Ramos (cell line): ENCODE measurements at regions not wholly inside any gene's neighbourhood (a gene's known extent, or its start where the extent isn't known, plus 50 kb on each side); places are given as distances from the start of the nearest gene placed in this dataset.

Experiments
- in situ Hi-C: fragments of 300-500 bp; cut with MboI; formaldehyde crosslinking; loops from one replicate; pipeline ENCODE4 v1.14.3; 2022; ENCODE audit warnings: low sequenced_read_pairs; ENCODE audit not compliant: unreplicated experiment

DNA sequence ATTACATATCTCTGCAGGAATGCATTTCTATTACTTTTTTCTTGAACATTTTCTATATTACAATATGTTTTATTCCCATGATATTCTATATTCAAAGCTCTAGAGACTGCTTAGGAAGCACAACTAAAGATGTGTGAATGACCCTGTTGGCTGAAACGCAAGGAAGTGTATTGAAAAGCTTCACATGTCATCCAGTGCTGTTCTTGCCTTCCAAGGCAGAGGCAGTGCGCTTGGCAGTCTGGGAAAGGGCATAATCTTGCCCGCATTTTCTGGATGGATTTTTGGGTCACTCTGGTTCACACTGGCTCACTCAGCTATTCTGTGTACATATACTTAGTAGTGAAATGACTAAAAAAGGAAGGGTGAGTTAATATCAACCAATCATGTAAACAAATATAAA lies 262.4 kb downstream of the PTPRC start:
- in situ Hi-C loops, result no loop called here

DNA sequence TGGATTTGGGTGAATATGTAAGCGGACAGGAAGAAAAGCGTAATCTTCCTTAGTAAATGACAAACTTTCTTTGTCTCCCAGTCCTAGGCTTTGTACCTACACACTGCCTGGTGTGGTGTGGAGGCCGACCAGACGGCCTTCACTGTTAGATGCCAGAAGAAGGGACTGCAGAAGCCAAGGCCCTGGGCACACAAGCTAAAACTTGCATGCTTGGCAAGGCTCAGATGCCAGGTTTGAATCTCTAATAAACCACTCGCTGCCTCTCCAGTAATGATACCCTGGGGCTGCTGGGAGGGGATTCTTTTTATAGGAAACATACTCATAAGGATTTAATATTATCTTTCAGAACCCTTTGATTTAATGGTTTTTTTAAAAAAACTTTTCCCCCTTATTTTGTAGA lies 263.8 kb downstream of the PTPRC start:
- in situ Hi-C loops, result no loop called here

DNA sequence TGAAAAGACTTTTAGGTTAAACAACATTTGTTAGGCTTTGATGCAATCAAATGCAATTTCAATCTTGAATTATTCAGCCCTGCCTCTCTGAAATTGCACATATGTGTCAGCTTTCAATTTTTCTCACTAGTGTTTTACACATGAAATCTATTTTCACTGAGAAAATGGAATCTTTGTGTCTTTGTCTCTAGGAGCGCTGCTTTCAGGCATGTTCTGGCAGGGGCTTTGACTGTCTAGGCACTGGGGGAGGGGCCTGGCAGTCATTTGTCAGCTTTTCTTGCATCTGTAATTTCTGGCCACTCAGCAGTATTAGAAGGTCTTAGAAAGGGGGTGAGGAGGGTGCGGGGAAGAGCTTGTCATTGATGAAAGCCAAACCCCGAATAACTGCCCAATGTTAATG lies 264.4 kb downstream of the PTPRC start:
- in situ Hi-C loops, result no loop called here

DNA sequence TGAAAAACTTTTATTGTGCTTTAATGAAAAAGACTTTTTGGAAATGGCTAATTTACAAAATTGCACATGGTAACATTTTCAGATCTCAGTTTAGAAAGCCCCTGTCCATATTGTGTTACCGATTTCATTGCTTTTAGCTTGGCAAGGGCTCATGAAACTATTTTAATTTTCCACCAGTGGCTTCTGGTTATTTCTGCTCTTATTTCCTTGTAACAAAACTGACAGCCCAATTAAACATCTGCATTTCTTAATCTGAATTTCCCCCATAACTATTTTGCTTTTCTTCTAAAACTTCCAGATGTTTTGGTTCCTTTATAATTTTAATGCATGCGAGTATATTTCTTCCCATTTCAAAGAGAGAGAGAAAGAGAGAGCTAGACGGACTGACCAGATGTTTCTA lies 264.8 kb downstream of the PTPRC start:
- in situ Hi-C loops, result no loop called here

DNA sequence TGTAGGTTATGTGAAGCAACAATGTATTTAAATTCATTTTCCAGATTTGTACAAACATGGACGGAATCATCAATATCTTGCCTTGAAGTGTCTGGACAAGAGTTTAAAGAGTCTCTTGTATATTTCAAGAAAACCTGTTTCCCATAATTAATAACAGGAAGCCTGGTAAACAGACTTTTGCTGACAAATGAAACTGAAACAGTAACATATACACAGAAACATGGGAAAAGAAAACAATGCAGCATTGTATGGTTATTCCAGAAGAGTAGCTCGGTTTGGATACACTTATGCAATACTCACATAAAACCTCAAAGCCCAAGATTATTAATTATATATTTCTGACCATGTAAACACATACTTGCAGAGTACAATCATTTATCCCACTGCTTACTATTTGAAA lies 265.5 kb downstream of the PTPRC start:
- in situ Hi-C loops, result no loop called here

DNA sequence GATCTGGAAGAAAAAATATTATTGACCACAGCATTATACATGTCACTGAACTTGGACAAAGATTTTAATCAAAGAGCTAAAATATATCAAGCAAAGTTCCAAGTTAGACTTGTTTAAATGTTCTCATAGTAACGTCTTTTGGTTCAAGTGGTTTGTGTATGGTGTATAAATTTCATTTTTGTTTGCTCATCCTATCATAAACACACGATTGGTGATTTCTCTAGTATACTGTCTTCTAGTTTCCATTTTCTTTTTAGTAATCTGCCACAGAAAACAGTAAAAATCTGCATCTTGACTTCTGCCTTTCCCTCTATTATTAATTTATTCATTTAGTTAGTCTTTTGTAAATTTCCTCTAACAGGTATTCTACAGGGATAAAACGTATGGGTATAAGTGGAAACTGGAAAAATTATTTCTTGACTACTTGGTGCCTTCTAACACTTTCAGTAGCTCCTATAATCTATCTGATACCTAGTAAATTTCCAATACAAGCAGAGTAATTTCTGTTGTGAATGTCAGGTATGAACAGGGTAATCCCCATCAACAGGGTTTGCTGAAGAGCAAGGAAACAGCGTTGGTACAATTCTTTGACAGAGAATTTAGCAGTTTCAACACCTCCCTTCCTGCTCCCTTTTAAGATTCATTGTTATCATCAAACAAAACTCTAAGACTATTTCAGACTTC lies 268.0 kb downstream of the PTPRC start:
- in situ Hi-C loops, result no loop called here

DNA sequence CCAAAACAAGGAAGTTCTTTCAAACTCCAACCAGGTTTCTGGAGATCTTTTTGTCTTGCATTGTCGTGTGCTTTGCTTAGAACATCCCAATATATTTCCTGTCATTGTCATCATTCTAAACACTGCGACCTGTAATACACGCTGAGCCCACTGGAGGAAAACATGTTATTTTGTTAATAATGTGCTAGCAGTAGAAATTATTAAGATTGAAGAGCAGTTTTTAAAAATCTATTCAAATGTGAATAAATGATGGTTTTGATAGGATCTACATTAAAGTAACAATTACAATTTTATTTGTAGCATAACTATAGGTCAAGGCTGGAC lies 268.5 kb downstream of the PTPRC start:
- in situ Hi-C loops, result no loop called here

DNA sequence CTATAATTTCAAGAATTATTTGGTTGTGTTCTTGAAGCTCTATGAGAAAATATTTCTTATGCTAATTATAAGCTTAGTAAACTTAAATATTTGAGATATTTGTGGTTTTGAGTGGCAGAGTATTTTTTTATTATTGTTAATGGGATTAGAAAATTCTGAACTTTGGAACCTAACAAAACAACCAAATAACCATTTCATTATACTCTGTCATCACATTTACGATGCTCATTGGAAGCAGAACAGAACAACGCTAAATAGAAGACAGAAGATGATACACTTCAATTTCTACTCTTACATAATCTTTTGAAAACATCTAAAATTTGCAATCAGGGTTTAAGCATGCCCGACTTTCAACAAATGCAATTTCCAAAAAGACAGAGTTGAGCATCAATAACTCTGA lies 270.2 kb downstream of the PTPRC start:
- in situ Hi-C loops, result no loop called here

DNA sequence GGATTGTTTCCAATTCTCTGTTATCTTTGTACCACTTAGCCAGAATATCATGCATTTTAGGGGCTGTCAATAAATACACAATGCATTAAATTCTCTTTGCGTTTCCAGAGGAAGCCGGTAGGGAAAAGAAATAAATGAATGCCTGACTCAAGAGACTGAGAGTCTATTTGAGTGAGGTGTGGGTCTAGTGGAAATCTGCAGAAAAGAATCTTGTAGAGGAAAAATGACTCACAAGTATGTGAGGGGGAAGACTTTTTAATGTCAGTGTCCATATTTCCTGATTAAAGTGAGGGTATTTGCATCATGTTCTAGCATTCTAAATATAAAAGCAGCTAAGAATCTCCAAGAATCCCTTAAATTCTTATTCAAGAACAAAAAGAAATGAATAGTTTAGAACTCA lies 271.1 kb downstream of the PTPRC start:
- in situ Hi-C loops, result no loop called here

DNA sequence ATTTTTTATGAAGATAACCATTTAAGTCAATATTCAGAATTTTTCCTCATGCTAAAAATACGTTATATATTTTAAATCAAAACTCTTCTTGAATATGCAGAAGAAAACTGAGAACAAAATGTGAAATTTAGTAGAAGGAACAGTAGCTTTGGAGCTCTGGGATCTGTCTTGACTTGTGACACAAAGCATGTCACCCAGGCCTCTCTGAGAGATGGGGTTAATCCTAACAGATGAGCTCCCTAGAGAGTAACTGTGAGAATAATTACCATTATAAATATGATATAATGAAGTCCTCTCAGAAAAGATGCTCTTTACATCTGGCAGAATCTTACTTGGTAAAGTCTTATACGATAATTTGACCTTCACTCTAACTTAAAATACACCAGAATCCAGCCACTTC lies 272.0 kb downstream of the PTPRC start:
- in situ Hi-C loops, result no loop called here

DNA sequence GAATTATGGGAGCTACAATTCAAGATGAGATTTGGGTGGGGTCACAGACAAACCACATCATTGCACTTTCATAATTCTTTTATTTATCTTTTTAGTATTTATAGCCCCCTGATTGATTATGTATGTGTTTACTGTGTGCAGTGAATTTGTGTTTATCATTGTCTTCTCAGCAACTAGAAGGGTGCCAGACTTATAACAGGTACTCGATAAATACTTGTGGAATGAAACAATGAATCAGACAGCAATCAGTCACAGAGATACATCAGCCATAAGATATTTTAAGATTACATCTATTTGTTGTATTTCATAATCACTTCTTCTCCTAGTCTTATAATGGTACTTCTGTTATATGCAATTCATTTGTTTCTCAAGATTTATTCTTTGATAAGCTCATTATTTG lies 273.2 kb downstream of the PTPRC start:
- in situ Hi-C loops, result no loop called here

DNA sequence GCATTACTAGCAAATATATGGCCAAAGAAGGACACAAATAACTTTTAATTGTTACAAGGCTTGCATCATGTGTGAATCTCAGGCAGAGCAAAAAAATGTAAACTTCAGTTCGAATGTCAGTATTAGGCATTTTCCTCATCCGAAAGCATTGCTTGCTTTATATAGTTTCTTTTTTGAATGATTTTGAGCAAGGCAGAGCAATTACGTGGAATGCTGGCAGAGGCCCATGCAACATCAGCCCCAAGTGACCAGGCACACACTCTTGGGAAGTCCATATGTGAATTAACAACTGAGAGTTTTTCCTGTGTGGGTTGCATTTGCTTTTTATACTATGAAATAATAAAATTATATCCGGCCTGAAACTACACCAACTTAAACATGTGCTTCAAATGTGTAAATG lies 274.8 kb downstream of the PTPRC start:
- in situ Hi-C loops, result no loop called here

DNA sequence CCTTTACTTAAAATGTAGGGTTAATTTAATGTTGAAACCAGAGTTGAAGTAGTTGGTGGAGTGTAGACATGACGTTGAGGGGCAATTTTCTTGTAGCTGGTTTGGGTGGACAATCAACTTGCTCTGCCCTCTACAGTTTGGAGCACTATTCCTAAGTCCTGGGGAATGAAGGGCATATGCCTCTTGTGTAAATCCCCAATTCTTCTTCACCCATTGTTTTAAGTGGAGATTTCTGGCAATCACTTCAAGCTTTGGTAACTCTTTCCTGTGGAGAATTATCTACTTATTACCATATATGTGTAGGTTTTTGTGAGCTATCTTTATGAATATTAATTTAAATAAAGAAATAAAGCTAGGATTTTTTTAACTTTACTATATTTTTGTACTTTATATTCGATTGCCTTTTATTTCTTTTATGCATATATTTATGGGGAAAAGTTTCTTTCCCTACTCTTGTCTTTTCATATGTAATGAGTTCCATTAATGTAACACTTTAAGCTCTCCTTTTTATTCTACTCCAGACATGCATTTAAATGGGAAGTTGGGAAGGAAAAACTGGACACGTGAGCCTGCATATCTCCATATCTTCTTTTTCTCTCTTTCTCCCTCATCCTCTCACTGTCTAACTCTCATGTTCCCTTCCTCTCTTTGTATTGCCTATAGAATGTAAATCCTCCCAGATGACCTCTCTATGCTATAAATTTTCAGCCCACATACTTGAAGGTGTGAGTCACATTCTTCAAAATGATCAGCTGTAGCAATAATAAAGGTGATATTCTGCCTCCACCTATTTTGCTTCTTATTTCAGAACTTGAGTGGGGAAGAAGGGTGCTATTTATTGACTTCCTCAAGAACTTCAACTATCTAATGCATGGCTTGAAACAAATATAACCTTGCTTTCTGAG lies 276.7 kb downstream of the PTPRC start:
- in situ Hi-C loops, result no loop called here

DNA sequence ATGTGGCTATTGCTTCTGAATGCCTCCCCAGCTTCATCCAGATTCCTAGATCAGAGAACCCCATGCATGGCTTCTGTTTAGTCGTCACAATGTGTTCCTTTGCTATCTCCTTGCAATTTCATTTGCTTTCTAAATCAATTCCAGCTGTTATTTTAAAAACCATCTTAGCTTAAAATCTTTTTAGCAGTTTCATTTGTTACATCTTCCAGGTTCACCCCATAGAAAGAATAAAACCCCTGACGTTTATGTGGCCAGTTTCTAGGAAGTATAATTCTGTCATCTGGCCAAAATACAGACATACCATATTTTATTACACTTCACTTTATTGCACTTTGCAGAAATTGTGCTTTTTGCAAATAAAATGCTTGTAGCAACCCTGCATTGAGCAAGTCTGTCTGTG lies 278.4 kb downstream of the PTPRC start:
- in situ Hi-C loops, result no loop called here

DNA sequence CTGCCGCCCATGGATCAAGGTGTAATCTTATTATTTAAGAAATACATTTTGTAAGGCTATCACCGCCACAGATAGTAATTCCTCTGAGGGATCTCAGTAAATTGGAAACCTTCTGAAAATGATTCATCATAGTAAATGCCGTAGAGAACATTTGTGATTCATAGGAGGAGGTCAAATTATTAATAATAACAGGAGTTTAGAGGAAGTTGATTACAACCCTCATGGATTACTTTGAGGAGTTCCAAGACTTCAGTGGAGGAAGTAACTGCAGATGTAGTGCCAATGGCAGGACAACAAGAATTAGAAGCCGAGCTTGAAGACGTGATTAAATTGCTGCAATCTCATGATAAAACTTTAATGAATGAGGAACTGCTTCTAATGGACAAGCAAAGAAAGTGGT lies 280.1 kb downstream of the PTPRC start:
- in situ Hi-C loops, result no loop called here

DNA sequence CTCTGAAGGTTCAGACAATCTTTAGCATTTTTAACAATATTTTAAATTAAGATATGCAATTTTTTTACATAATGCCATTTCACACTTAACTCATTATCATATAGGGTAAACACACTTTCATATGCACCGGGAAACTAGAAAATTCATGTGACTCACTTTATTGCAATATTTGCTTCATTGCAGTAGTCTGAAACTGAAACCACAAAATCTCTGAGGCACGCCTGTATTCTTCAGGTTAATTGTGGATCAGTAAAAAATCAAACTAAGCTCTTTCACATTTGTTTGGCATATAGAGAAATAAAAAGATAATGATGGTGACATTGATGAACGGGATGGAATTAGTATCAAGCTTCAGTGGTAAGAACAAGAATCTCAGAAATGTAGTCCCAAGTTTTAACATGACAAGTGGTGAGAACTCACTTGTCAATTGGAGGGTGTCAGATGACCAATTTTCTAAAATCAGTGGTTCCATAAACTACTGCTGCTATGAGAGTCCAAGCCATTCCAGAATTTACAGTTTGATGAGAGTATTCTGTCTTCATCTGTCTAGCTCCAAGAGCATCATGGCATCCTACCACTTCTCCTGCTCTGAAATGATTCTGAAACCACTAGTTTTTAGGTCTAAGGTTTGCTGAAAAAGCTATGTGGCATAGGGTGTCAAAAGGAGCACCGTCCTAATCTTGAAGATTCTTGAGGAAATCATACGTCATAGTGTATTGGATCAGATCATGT lies 281.0 kb downstream of the PTPRC start:
- in situ Hi-C loops, result no loop called here

DNA sequence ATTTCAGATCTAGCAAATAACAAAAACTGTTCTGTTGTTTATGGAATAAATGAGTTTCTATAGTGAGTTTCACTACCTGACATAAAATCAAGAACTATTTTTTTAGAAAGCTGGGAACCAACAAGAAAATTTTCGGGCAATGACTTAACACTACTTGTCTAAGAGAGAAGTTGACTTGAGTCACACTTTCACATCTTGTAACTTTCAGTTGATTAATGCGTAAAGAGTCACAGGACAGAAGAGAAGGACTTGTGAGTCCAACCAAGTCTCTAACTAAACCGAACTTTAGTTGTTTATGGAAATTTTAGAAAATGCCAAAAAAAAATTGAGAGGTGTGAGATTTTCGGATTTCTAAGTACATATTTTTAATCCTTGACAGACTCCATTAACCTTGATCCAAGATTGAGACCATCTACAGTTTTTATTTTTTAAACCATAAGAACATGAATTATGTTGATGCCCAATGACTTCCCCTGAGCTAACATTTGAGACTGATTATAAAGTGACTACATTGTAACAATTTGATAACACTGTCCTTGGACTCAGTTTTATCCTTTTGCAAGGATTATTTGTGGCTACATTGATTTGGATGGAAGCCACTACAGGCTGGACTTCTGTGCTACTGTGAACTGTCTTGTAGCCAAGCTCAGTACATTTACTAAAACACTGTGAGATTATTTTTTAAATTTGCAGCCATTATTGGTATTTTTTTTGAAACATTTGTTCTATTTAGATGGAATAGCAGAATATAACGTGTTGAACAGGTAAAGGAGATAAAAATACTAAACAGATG lies 284.0 kb downstream of the PTPRC start:
- in situ Hi-C loops, result no loop called here

DNA sequence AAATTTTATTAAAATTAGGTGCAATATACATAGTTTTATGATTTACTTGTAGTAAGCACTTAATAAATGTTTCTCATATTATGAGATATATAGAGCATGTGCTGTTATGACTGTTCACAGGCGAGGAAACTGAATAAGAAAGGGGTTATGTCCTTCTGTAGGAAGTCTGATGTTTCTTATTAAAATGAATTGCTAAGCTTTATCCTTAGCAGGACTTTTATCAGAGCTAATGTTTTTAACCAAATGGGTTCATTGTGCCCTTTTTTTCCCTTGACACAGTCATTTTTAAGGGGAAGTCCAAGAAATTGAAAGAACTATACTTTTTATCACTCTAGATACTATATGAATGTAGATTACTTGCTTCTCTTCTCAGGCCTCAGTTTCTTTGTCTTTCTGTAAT lies 285.2 kb downstream of the PTPRC start:
- in situ Hi-C loops, result no loop called here

DNA sequence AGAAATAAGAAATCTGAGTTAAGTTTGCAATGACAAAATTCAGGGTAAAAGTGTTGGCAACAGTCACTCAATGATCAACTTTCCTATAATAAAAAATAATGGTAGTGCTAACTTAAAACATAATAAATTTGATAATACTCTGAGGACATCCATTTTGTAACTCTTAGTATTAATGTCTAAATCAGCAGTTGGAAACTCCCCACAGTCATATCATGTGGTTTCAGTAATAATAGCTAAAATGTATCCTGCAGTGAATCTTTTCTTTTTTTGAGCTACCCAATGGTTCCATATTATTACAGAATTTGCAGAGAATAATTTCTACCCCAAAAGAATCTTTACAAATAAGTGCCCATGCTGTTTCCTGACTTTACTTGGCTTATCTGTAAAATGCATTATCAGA lies 286.7 kb downstream of the PTPRC start:
- in situ Hi-C loops, result no loop called here

DNA sequence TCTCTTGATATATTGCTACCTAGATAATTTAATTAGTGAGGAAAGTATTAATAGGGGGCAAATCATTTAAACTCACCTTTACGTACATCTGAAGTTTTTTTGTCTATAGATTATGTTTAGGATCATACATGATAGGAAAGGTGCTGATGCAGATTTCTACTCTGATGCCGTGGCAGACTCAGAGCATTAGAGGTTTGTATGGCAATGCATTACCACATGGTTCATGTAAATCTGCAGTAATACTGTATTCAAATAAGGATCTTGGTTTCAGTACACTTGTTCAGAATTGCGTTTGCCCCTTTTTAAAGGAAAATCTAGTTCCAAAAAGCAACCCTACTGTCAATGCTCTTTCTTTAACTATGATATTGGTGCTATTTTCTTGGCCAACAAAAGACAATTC lies 288.3 kb downstream of the PTPRC start:
- in situ Hi-C loops, result no loop called here
